IgD-negative memory B cell (primary cell): ENCODE measurements at regions not wholly inside any gene's neighbourhood (a gene's known extent, or its start where the extent isn't known, plus 50 kb on each side); places are given as distances from the start of the nearest gene placed in this dataset.
"Not testable (repeated sequence)": the region's sequence is repeated elsewhere in the genome, so short reads cannot be mapped to it uniquely, and the experiment has no call there.

Experiments
- H3K27ac Mint-ChIP-seq, 3 donors: one replicate each; pipeline ENCODE4 v1.8.0; 2020 to 2022; ENCODE audit warnings: mild to moderate bottlenecking in 3 of 3, mixed read lengths in 3 of 3, moderate library complexity in 1 of 3
- H3K27me3 Mint-ChIP-seq: one replicate; pipeline ENCODE4 v1.8.0; 2021; ENCODE audit warnings: mixed read lengths
- H3K36me3 Mint-ChIP-seq: one replicate; pipeline ENCODE4 v1.8.0; 2020; ENCODE audit warnings: mild to moderate bottlenecking, mixed read lengths
- H3K4me1 Mint-ChIP-seq, 3 donors: one replicate each; pipeline ENCODE4 v1.8.0; 2020 to 2022; ENCODE audit warnings: mixed read lengths in 3 of 3, mild to moderate bottlenecking in 1 of 3
- H3K4me3 Mint-ChIP-seq, 4 donors: one replicate each; pipeline ENCODE4 v1.8.0; 2020 to 2022; ENCODE audit warnings: mild to moderate bottlenecking in 4 of 4, mixed read lengths in 4 of 4, moderate library complexity in 3 of 4
- H3K9me3 Mint-ChIP-seq, 3 donors: one replicate each; pipeline ENCODE4 v1.8.0; 2020 to 2021; ENCODE audit warnings: mixed read lengths in 3 of 3, mild to moderate bottlenecking in 1 of 3

- Mint-ChIP-seq H3K36me3 (peaks cover 2% of the 10 kb centered on the region), H3K4me1 (no peaks in the 10 kb centered on the region), H3K27me3 (no peaks in the 10 kb centered on the region), H3K4me3 (no peak overlapping the region), H3K9me3 (no peaks in the 10 kb centered on the region), H3K27ac (no peak overlapping the region)
Measured at GRCh38 chr4:77273412-77273811, 116.4 kb downstream of the CCNG2 start.

- not testable (repeated sequence) for H3K36me3 Mint-ChIP-seq, H3K9me3 Mint-ChIP-seq, H3K27ac Mint-ChIP-seq, H3K4me3 Mint-ChIP-seq, H3K27me3 Mint-ChIP-seq, H3K4me1 Mint-ChIP-seq
Measured at GRCh38 chr4:77279114-77279513, 122.1 kb downstream of the CCNG2 start.

GRCh38 chr4:77282305-77282704 lies 125.3 kb downstream of the CCNG2 start:
- Mint-ChIP-seq H3K36me3 (peaks cover 2% of the 10 kb centered on the region), H3K27me3 (peaks cover 2% of the 10 kb centered on the region), H3K4me1 (no peaks in the 10 kb centered on the region), H3K9me3 (peaks cover 0 to 3% (median 1%) of the 10 kb centered on the region in 3 donors), H3K27ac (no peak overlapping the region), H3K4me3 (no peak overlapping the region)

- H3K4me3 Mint-ChIP-seq, result no peak overlapping the region
- H3K9me3 Mint-ChIP-seq, result peaks cover 0 to 3% (median 1%) of the 10 kb centered on the region in 3 donors
- peaks cover 2% of the 10 kb centered on the region for H3K27me3 Mint-ChIP-seq
- H3K36me3 Mint-ChIP-seq, result peaks cover 2% of the 10 kb centered on the region
- no peak overlapping the region for H3K27ac Mint-ChIP-seq
- H3K4me1 Mint-ChIP-seq, result no peaks in the 10 kb centered on the region
Measured at GRCh38 chr4:77284036-77284435, 127.0 kb downstream of the CCNG2 start.

- no peak overlapping the region for H3K4me3 Mint-ChIP-seq
- peaks cover 2% of the 10 kb centered on the region for H3K27me3 Mint-ChIP-seq
- H3K36me3 Mint-ChIP-seq, result peaks cover 2% of the 10 kb centered on the region
- no peaks in the 10 kb centered on the region for H3K4me1 Mint-ChIP-seq
- no peak overlapping the region for H3K27ac Mint-ChIP-seq
- H3K9me3 Mint-ChIP-seq, result no peaks in the 10 kb centered on the region
Measured at GRCh38 chr4:77286906-77287305, 129.9 kb downstream of the CCNG2 start.

GRCh38 chr4:77293426-77293825 lies 136.4 kb downstream of the CCNG2 start:
- H3K4me3 Mint-ChIP-seq, result no peak overlapping the region
- H3K9me3 Mint-ChIP-seq, result peaks cover 0 to 13% (median 0%) of the 10 kb centered on the region in 3 donors
- H3K27me3 Mint-ChIP-seq, result peaks cover 2% of the 10 kb centered on the region
- H3K36me3 Mint-ChIP-seq, result peaks cover 2% of the 10 kb centered on the region
- no peaks in the 10 kb centered on the region for H3K4me1 Mint-ChIP-seq
- no peak overlapping the region for H3K27ac Mint-ChIP-seq

GRCh38 chr4:77300996-77301395 lies 144.0 kb downstream of the CCNG2 start:
- H3K4me1 Mint-ChIP-seq, result not testable (repeated sequence)

GRCh38 chr4:77305766-77306165 lies 148.8 kb downstream of the CCNG2 start:
- peaks cover 4% of the 10 kb centered on the region for H3K36me3 Mint-ChIP-seq
- no peak overlapping the region for H3K27ac Mint-ChIP-seq
- no peaks in the 10 kb centered on the region for H3K4me1 Mint-ChIP-seq
- peaks cover 1% of the 10 kb centered on the region for H3K27me3 Mint-ChIP-seq
- peaks cover 1 to 3% (median 3%) of the 10 kb centered on the region in 3 donors for H3K9me3 Mint-ChIP-seq
- H3K4me3 Mint-ChIP-seq, result no peak overlapping the region

More at GRCh38 chr4:77300996-77301395, 144.0 kb downstream of the CCNG2 start:
- peaks cover 10% of the 10 kb centered on the region for H3K27me3 Mint-ChIP-seq
- H3K4me3 Mint-ChIP-seq, H3K27ac Mint-ChIP-seq: not testable (repeated sequence)
- peaks cover 0 to 12% (median 0%) of the 10 kb centered on the region in 3 donors for H3K9me3 Mint-ChIP-seq
- H3K36me3 Mint-ChIP-seq, result peaks cover 11% of the 10 kb centered on the region

GRCh38 chr4:77306496-77306895 lies 149.5 kb downstream of the CCNG2 start:
- no peaks in the 10 kb centered on the region for H3K4me1 Mint-ChIP-seq
- H3K4me3 Mint-ChIP-seq, result no peak overlapping the region
- peaks cover 4% of the 10 kb centered on the region for H3K36me3 Mint-ChIP-seq
- peaks cover 1% of the 10 kb centered on the region for H3K27me3 Mint-ChIP-seq
- no peak overlapping the region for H3K27ac Mint-ChIP-seq
- peaks cover 1 to 3% (median 3%) of the 10 kb centered on the region in 3 donors for H3K9me3 Mint-ChIP-seq

- Mint-ChIP-seq H3K4me1 (no peaks in the 10 kb centered on the region), H3K27ac (peak overlapping the region in 1 of 3 donors; percentile 90), H3K4me3 (no peak overlapping the region), H3K36me3 (peaks cover 4% of the 10 kb centered on the region), H3K9me3 (peaks cover 2 to 3% (median 3%) of the 10 kb centered on the region in 3 donors), H3K27me3 (no peaks in the 10 kb centered on the region)
Measured at GRCh38 chr4:77308843-77309242, 151.8 kb downstream of the CCNG2 start.

- H3K27me3 Mint-ChIP-seq, result no peaks in the 10 kb centered on the region
- no peaks in the 10 kb centered on the region for H3K4me1 Mint-ChIP-seq
- H3K4me3 Mint-ChIP-seq, result no peak overlapping the region
- peaks cover 2 to 3% (median 3%) of the 10 kb centered on the region in 3 donors for H3K9me3 Mint-ChIP-seq
- H3K36me3 Mint-ChIP-seq, result peaks cover 2% of the 10 kb centered on the region
- H3K27ac Mint-ChIP-seq, result peak overlapping the region in 1 of 3 donors; percentile 90
Measured at GRCh38 chr4:77309496-77309895, 152.5 kb downstream of the CCNG2 start.

- Mint-ChIP-seq H3K9me3 (peaks cover 2 to 3% (median 3%) of the 10 kb centered on the region in 3 donors), H3K36me3 (peaks cover 2% of the 10 kb centered on the region), H3K27me3 (no peaks in the 10 kb centered on the region), H3K4me3 (no peak overlapping the region), H3K4me1 (no peaks in the 10 kb centered on the region), H3K27ac (no peak overlapping the region)
Measured at GRCh38 chr4:77310931-77311330, 153.9 kb downstream of the CCNG2 start.

- Mint-ChIP-seq H3K9me3 (peaks cover 2 to 7% (median 3%) of the 10 kb centered on the region in 3 donors), H3K4me1 (no peaks in the 10 kb centered on the region), H3K27me3 (no peaks in the 10 kb centered on the region), H3K4me3 (no peak overlapping the region), H3K36me3 (peaks cover 2% of the 10 kb centered on the region), H3K27ac (no peak overlapping the region)
Measured at GRCh38 chr4:77314697-77315096, 157.7 kb downstream of the CCNG2 start.

- Mint-ChIP-seq H3K36me3 (peaks cover 10% of the 10 kb centered on the region), H3K4me3 (no peak overlapping the region), H3K27ac (no peak overlapping the region), H3K4me1 (no peaks in the 10 kb centered on the region), H3K27me3 (peaks cover 9% of the 10 kb centered on the region), H3K9me3 (peaks cover 0 to 7% (median 5%) of the 10 kb centered on the region in 3 donors)
Measured at GRCh38 chr4:77327151-77327550, 170.1 kb downstream of the CCNG2 start.

GRCh38 chr4:77332696-77333270 lies 175.8 kb downstream of the CCNG2 start:
- Mint-ChIP-seq H3K27ac (no peak overlapping the region), H3K27me3 (no peaks in the 10 kb centered on the region), H3K36me3 (peaks cover 7% of the 10 kb centered on the region), H3K4me1 (no peaks in the 10 kb centered on the region), H3K9me3 (peaks cover 7 to 33% (median 9%) of the 10 kb centered on the region in 3 donors), H3K4me3 (no peak overlapping the region)

- H3K27me3 Mint-ChIP-seq, result peaks cover 2% of the 10 kb centered on the region
- no peak overlapping the region for H3K27ac Mint-ChIP-seq
- no peaks in the 10 kb centered on the region for H3K4me1 Mint-ChIP-seq
- H3K36me3 Mint-ChIP-seq, result peaks cover 3% of the 10 kb centered on the region
- H3K4me3 Mint-ChIP-seq, result no peak overlapping the region
- peaks cover 7 to 32% (median 30%) of the 10 kb centered on the region in 3 donors for H3K9me3 Mint-ChIP-seq
Measured at GRCh38 chr4:77336411-77337142, 179.6 kb downstream of the CCNG2 start.
